GM23338 (cell line): ENCODE measurements at regions not wholly inside any gene's neighbourhood (a gene's known extent, or its start where the extent isn't known, plus 50 kb on each side); places are given as distances from the start of the nearest gene placed in this dataset.

Experiments
- ATAC-seq: fragments of 200-7000 bp; cut with Tn5 transposase; 3 replicates; pipeline ENCODE4 v1.9.1; 2020
- DNase-seq: peaks from one replicate; pipeline ENCODE4 v3.0.0-alpha.2; 2015; ENCODE audit warnings: low spot score
- H2AFZ ChIP-seq: fragments of 200-600 bp; sonication (generic); 2 replicates; pipeline ENCODE4 v1.8.0; 2016; ENCODE audit warnings: antibody characterized with exemption, mild to moderate bottlenecking, moderate library complexity
- H3F3A ChIP-seq: fragments of 200-600 bp; sonication (generic); replicated peaks from 2 replicates; pipeline ENCODE4 v1.8.0; 2017; ENCODE audit warnings: antibody characterized with exemption, mixed run types, low read depth
- H3K27ac ChIP-seq: fragments of 200-600 bp; sonication (generic); 2 replicates; pipeline ENCODE4 v1.6.1; 2016; ENCODE audit warnings: low read depth
- H3K27me3 ChIP-seq: fragments of 200-600 bp; sonication (generic); 2 replicates; pipeline ENCODE4 v1.8.0; 2016; ENCODE audit warnings: mild to moderate bottlenecking, mixed run types, moderate library complexity; ENCODE audit not compliant: insufficient read depth
- H3K36me3 ChIP-seq: fragments of 200-600 bp; sonication (generic); 2 replicates; pipeline ENCODE4 v1.8.0; 2016; ENCODE audit warnings: mild to moderate bottlenecking; ENCODE audit not compliant: insufficient read depth
- H3K4me1 ChIP-seq: fragments of 200-600 bp; sonication (generic); 2 replicates; pipeline ENCODE4 v1.8.0; 2016; ENCODE audit warnings: mild to moderate bottlenecking, moderate library complexity; ENCODE audit not compliant: insufficient read depth
- H3K4me2 ChIP-seq: fragments of 200-600 bp; sonication (generic); 2 replicates; pipeline ENCODE4 v1.7.1; 2017; ENCODE audit warnings: mixed run types
- H3K4me3 ChIP-seq: fragments of 200-600 bp; sonication (generic); 2 replicates; pipeline ENCODE4 v1.6.1; 2016; ENCODE audit warnings: mixed run types
- H3K79me2 ChIP-seq: fragments of 200-600 bp; sonication (generic); replicated peaks from 2 replicates; pipeline ENCODE4 v1.8.0; 2017; ENCODE audit warnings: mild to moderate bottlenecking; ENCODE audit not compliant: insufficient read depth
- H3K9me2 ChIP-seq: fragments of 200-600 bp; sonication (generic); 2 replicates; pipeline ENCODE4 v1.8.0; 2017; ENCODE audit not compliant: insufficient read depth
- H4K20me1 ChIP-seq: fragments of 200-600 bp; sonication (generic); replicated peaks from 2 replicates; pipeline ENCODE4 v1.8.0; 2017; ENCODE audit warnings: mild to moderate bottlenecking; ENCODE audit not compliant: insufficient read depth
- H3K27ac Mint-ChIP-seq: 2 replicates; pipeline ENCODE4 v1.8.0; 2020; ENCODE audit warnings: inconsistent platforms, mild to moderate bottlenecking, moderate library complexity, mixed read lengths
- H3K27me3 Mint-ChIP-seq: 3 replicates; pipeline ENCODE4 v1.8.0; 2022; ENCODE audit warnings: low read depth, mild to moderate bottlenecking, moderate library complexity, mixed read lengths, inconsistent platforms; ENCODE audit not compliant: insufficient read depth, poor library complexity
- H3K36me3 Mint-ChIP-seq: 3 replicates; pipeline ENCODE4 v1.8.0; 2021; ENCODE audit warnings: low read depth, mild to moderate bottlenecking, inconsistent platforms, moderate library complexity, mixed read lengths
- H3K4me1 Mint-ChIP-seq: 3 replicates; pipeline ENCODE4 v1.8.0; 2020; ENCODE audit warnings: mild to moderate bottlenecking, inconsistent platforms, mixed read lengths
- H3K4me3 Mint-ChIP-seq: 3 replicates; pipeline ENCODE4 v1.8.0; 2021; ENCODE audit warnings: moderate library complexity, mild to moderate bottlenecking, inconsistent platforms, mixed read lengths
- H3K9me3 Mint-ChIP-seq: 3 replicates; pipeline ENCODE4 v1.8.0; 2020; ENCODE audit warnings: moderate library complexity, mild to moderate bottlenecking, inconsistent platforms, mixed read lengths
- CREB1 ChIP-seq: fragments of 250-450 bp; sonication (Bioruptor Pico); IDR thresholded peaks from 2 replicates; pipeline ENCODE4 v1.5.0; 2020; ENCODE audit warnings: low read depth, mild to moderate bottlenecking, moderate library complexity
- EZH2 ChIP-seq: fragments of 200-600 bp; sonication (generic); IDR thresholded peaks from one replicate; pipeline ENCODE4 v1.8.0; 2017; ENCODE audit warnings: antibody characterized with exemption, mild to moderate bottlenecking, low read depth; ENCODE audit not compliant: unreplicated experiment
- EZH2phosphoT487 ChIP-seq: fragments of 200-600 bp; sonication (generic); IDR thresholded peaks from one replicate; pipeline ENCODE4 v1.8.1; 2018; ENCODE audit warnings: antibody characterized with exemption; ENCODE audit not compliant: unreplicated experiment
- JUNB ChIP-seq: IDR thresholded peaks from one replicate; pipeline ENCODE4 v1.6.1; 2016; ENCODE audit warnings: antibody characterized with exemption; ENCODE audit not compliant: unreplicated experiment
- NANOG ChIP-seq: IDR thresholded peaks from 2 replicates; pipeline ENCODE4 v1.6.1; 2016; ENCODE audit warnings: antibody characterized with exemption, borderline replicate concordance
- POLR2AphosphoS5 ChIP-seq: IDR thresholded peaks from 2 replicates; pipeline ENCODE4 v1.6.1; 2016; ENCODE audit warnings: antibody characterized with exemption, low read depth
- STAT1 ChIP-seq: IDR thresholded peaks from one replicate; pipeline ENCODE4 v1.6.1; 2016; ENCODE audit warnings: antibody characterized with exemption; ENCODE audit not compliant: unreplicated experiment
- ZNF114 ChIP-seq: fragments of 250-450 bp; sonication (Bioruptor Pico); IDR thresholded peaks from 2 replicates; pipeline ENCODE4 v1.5.0; 2020; ENCODE audit warnings: mild to moderate bottlenecking, moderate library complexity
- ZNF331 ChIP-seq: fragments of 250-450 bp; sonication (Bioruptor Pico); IDR thresholded peaks from 2 replicates; pipeline ENCODE4 v1.5.0; 2020; ENCODE audit warnings: low read depth, mild to moderate bottlenecking, moderate library complexity
- TF ChIP-seq, protein P1 (sequence below): IDR thresholded peaks from one replicate; pipeline ENCODE4 v1.6.1; 2018; ENCODE audit warnings: antibody characterized with exemption; ENCODE audit not compliant: unreplicated experiment
- TF ChIP-seq, protein P2 (sequence below): fragments of 250-450 bp; sonication (Bioruptor Pico); IDR thresholded peaks from 2 replicates; pipeline ENCODE4 v1.5.0; 2020; ENCODE audit warnings: mild to moderate bottlenecking, moderate library complexity
- TF ChIP-seq, protein P3 (sequence below), 2 experiments: fragments of 200-600 bp in 1 of 2; sonication (generic) in 1 of 2; conservative IDR thresholded peaks; 2 replicates each; pipeline versions ENCODE4 v1.5.1 to v1.6.1; 2016 to 2017; ENCODE audit warnings: antibody characterized with exemption in 2 of 2, low read depth in 2 of 2, mild to moderate bottlenecking in 2 of 2, moderate library complexity in 1 of 2
- TF ChIP-seq, protein P4 (sequence below): IDR thresholded peaks from 2 replicates; pipeline ENCODE4 v1.6.1; 2016; ENCODE audit warnings: antibody characterized with exemption

DNA sequence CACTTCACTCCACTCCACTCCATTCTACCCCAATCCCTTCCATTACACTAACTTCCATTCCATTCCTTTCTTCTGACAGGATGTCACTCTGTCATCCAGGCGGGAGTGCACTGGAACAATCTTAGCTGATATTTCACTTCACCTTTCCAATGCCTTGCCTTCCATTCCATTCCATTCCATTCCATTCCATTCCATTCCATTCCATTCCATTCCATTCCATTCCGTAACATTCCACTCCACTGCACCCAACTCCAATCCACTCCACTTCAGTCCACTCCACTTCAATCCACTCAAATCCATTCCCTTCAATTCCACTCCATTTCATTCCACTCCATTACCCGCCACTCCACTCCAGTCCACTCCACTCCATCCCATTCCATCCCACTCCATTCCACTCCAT, 1099.4 kb downstream of the TSPY10 start:
- H3K79me2 ChIP-seq = no peaks in the 10 kb centered on the region
- no peaks in the 10 kb centered on the region for H3K36me3 ChIP-seq
- no peaks in the 10 kb centered on the region for H4K20me1 ChIP-seq
- no peak overlapping the region for H3K4me3 ChIP-seq
- Mint-ChIP-seq H3K4me3 (no peak overlapping the region), H3K4me1 (no peaks in the 10 kb centered on the region), H3K36me3 (peaks cover 9% of the 10 kb centered on the region), H3K27ac (no peak overlapping the region), H3K9me3 (peaks cover 9% of the 10 kb centered on the region), H3K27me3 (peaks cover 5% of the 10 kb centered on the region)
- H3K9me2 ChIP-seq = no peaks in the 10 kb centered on the region
- no peak overlapping the region for H3K4me2 ChIP-seq
- H3K27me3 ChIP-seq = no peaks in the 10 kb centered on the region
- H3K27ac ChIP-seq = no peak overlapping the region
- DNase-seq (peak; percentile 78), ATAC-seq (no peak)
- H3F3A ChIP-seq = no peaks in the 10 kb centered on the region
- no peaks in the 10 kb centered on the region for H3K4me1 ChIP-seq
- H2AFZ ChIP-seq = no peak overlapping the region
- TF ChIP-seq NANOG (no peak), EZH2phosphoT487 (no peak), POLR2AphosphoS5 (no peak), ZNF331 (no peak), EZH2 (no peak), STAT1 (no peak), CREB1 (CRISPR knock-in tag) (no peak), JUNB (no peak), ZNF114 (CRISPR knock-in tag) (no peak)
- TF ChIP-seq, protein P1, sequence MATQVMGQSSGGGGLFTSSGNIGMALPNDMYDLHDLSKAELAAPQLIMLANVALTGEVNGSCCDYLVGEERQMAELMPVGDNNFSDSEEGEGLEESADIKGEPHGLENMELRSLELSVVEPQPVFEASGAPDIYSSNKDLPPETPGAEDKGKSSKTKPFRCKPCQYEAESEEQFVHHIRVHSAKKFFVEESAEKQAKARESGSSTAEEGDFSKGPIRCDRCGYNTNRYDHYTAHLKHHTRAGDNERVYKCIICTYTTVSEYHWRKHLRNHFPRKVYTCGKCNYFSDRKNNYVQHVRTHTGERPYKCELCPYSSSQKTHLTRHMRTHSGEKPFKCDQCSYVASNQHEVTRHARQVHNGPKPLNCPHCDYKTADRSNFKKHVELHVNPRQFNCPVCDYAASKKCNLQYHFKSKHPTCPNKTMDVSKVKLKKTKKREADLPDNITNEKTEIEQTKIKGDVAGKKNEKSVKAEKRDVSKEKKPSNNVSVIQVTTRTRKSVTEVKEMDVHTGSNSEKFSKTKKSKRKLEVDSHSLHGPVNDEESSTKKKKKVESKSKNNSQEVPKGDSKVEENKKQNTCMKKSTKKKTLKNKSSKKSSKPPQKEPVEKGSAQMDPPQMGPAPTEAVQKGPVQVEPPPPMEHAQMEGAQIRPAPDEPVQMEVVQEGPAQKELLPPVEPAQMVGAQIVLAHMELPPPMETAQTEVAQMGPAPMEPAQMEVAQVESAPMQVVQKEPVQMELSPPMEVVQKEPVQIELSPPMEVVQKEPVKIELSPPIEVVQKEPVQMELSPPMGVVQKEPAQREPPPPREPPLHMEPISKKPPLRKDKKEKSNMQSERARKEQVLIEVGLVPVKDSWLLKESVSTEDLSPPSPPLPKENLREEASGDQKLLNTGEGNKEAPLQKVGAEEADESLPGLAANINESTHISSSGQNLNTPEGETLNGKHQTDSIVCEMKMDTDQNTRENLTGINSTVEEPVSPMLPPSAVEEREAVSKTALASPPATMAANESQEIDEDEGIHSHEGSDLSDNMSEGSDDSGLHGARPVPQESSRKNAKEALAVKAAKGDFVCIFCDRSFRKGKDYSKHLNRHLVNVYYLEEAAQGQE = no peak
- TF ChIP-seq, protein P2, sequence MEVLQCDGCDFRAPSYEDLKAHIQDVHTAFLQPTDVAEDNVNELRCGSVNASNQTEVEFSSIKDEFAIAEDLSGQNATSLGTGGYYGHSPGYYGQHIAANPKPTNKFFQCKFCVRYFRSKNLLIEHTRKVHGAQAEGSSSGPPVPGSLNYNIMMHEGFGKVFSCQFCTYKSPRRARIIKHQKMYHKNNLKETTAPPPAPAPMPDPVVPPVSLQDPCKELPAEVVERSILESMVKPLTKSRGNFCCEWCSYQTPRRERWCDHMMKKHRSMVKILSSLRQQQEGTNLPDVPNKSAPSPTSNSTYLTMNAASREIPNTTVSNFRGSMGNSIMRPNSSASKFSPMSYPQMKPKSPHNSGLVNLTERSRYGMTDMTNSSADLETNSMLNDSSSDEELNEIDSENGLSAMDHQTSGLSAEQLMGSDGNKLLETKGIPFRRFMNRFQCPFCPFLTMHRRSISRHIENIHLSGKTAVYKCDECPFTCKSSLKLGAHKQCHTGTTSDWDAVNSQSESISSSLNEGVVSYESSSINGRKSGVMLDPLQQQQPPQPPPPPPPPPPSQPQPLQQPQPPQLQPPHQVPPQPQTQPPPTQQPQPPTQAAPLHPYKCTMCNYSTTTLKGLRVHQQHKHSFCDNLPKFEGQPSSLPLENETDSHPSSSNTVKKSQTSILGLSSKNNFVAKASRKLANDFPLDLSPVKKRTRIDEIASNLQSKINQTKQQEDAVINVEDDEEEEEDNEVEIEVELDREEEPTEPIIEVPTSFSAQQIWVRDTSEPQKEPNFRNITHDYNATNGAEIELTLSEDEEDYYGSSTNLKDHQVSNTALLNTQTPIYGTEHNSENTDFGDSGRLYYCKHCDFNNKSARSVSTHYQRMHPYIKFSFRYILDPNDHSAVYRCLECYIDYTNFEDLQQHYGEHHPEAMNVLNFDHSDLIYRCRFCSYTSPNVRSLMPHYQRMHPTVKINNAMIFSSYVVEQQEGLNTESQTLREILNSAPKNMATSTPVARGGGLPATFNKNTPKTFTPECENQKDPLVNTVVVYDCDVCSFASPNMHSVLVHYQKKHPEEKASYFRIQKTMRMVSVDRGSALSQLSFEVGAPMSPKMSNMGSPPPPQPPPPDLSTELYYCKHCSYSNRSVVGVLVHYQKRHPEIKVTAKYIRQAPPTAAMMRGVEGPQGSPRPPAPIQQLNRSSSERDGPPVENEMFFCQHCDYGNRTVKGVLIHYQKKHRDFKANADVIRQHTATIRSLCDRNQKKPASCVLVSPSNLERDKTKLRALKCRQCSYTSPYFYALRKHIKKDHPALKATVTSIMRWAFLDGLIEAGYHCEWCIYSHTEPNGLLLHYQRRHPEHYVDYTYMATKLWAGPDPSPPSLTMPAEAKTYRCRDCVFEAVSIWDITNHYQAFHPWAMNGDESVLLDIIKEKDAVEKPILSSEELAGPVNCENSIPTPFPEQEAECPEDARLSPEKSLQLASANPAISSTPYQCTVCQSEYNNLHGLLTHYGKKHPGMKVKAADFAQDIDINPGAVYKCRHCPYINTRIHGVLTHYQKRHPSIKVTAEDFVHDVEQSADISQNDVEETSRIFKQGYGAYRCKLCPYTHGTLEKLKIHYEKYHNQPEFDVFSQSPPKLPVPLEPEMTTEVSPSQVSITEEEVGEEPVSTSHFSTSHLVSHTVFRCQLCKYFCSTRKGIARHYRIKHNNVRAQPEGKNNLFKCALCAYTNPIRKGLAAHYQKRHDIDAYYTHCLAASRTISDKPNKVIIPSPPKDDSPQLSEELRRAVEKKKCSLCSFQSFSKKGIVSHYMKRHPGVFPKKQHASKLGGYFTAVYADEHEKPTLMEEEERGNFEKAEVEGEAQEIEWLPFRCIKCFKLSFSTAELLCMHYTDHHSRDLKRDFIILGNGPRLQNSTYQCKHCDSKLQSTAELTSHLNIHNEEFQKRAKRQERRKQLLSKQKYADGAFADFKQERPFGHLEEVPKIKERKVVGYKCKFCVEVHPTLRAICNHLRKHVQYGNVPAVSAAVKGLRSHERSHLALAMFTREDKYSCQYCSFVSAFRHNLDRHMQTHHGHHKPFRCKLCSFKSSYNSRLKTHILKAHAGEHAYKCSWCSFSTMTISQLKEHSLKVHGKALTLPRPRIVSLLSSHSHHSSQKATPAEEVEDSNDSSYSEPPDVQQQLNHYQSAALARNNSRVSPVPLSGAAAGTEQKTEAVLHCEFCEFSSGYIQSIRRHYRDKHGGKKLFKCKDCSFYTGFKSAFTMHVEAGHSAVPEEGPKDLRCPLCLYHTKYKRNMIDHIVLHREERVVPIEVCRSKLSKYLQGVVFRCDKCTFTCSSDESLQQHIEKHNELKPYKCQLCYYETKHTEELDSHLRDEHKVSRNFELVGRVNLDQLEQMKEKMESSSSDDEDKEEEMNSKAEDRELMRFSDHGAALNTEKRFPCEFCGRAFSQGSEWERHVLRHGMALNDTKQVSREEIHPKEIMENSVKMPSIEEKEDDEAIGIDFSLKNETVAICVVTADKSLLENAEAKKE (CRISPR knock-in tag) = no peak
- TF ChIP-seq, protein P3, sequence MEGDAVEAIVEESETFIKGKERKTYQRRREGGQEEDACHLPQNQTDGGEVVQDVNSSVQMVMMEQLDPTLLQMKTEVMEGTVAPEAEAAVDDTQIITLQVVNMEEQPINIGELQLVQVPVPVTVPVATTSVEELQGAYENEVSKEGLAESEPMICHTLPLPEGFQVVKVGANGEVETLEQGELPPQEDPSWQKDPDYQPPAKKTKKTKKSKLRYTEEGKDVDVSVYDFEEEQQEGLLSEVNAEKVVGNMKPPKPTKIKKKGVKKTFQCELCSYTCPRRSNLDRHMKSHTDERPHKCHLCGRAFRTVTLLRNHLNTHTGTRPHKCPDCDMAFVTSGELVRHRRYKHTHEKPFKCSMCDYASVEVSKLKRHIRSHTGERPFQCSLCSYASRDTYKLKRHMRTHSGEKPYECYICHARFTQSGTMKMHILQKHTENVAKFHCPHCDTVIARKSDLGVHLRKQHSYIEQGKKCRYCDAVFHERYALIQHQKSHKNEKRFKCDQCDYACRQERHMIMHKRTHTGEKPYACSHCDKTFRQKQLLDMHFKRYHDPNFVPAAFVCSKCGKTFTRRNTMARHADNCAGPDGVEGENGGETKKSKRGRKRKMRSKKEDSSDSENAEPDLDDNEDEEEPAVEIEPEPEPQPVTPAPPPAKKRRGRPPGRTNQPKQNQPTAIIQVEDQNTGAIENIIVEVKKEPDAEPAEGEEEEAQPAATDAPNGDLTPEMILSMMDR (conservative IDR thresholded peaks at IDR 0.05; ENCODE audit: low read depth in 2 of 2) = no peak
- TF ChIP-seq, protein P4, sequence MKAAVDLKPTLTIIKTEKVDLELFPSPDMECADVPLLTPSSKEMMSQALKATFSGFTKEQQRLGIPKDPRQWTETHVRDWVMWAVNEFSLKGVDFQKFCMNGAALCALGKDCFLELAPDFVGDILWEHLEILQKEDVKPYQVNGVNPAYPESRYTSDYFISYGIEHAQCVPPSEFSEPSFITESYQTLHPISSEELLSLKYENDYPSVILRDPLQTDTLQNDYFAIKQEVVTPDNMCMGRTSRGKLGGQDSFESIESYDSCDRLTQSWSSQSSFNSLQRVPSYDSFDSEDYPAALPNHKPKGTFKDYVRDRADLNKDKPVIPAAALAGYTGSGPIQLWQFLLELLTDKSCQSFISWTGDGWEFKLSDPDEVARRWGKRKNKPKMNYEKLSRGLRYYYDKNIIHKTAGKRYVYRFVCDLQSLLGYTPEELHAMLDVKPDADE = no peak
